ENCODE measurements at regions not wholly inside any gene's neighbourhood (a gene's known extent, or its start where the extent isn't known, plus 50 kb on each side); places are given as distances from the start of the nearest gene placed in this dataset.
"Not testable (repeated sequence)": the region's sequence is repeated elsewhere in the genome, so short reads cannot be mapped to it uniquely, and the experiment has no call there.

GRCh38 chr6:14874975-14875480, 370.8 kb upstream of the JARID2 start:
- no peak for DNase-seq (ENCODE audit: low spot score)

GRCh38 chr6:14875481-14876063, 370.3 kb upstream of the JARID2 start:
- DNase-seq (ENCODE audit: low spot score): no peak

GRCh38 chr6:14876778-14877613, 368.9 kb upstream of the JARID2 start:
- DNase-seq (ENCODE audit: low spot score): no peak

- no peak for DNase-seq (ENCODE audit: low spot score)
Measured at GRCh38 chr6:14877758-14878157, 368.1 kb upstream of the JARID2 start.

GRCh38 chr6:14880052-14880451, 365.8 kb upstream of the JARID2 start:
- DNase-seq (ENCODE audit: low spot score): no peak

GRCh38 chr6:14880677-14881076, 365.2 kb upstream of the JARID2 start:
- DNase-seq (ENCODE audit: low spot score): no peak

GRCh38 chr6:14881398-14881797, 364.5 kb upstream of the JARID2 start:
- no peak for DNase-seq (ENCODE audit: low spot score)

- no peak for DNase-seq (ENCODE audit: low spot score)
Measured at GRCh38 chr6:14882394-14883026, 363.4 kb upstream of the JARID2 start.

- DNase-seq (ENCODE audit: low spot score): peak; percentile 87
Measured at GRCh38 chr6:14883921-14884320, 361.9 kb upstream of the JARID2 start.

- no peak for DNase-seq (ENCODE audit: low spot score)
Measured at GRCh38 chr6:14885498-14885897, 360.4 kb upstream of the JARID2 start.

GRCh38 chr6:14887181-14887580, 358.7 kb upstream of the JARID2 start:
- no peak for DNase-seq (ENCODE audit: low spot score)

GRCh38 chr6:14887986-14888574, 357.8 kb upstream of the JARID2 start:
- no peak for DNase-seq (ENCODE audit: low spot score)

GRCh38 chr6:14888575-14889000, 357.3 kb upstream of the JARID2 start:
- no peak for DNase-seq (ENCODE audit: low spot score)

- no peak for DNase-seq (ENCODE audit: low spot score)
Measured at GRCh38 chr6:14889188-14889587, 356.7 kb upstream of the JARID2 start.

- DNase-seq (ENCODE audit: low spot score): no peak
Measured at GRCh38 chr6:14889611-14890593, 356.0 kb upstream of the JARID2 start.

GRCh38 chr6:14891820-14892375, 354.0 kb upstream of the JARID2 start:
- peak; percentile 34 for DNase-seq (ENCODE audit: low spot score)

GRCh38 chr6:14894105-14894504, 351.8 kb upstream of the JARID2 start:
- no peak for DNase-seq (ENCODE audit: low spot score)

- DNase-seq (ENCODE audit: low spot score): no peak
Measured at GRCh38 chr6:14896475-14896874, 349.4 kb upstream of the JARID2 start.

GRCh38 chr6:14897831-14898230, 348.0 kb upstream of the JARID2 start:
- no peak for DNase-seq (ENCODE audit: low spot score)

- not testable (repeated sequence) for DNase-seq (ENCODE audit: low spot score)
Measured at GRCh38 chr6:14899441-14899840, 346.4 kb upstream of the JARID2 start.

- no peak for DNase-seq (ENCODE audit: low spot score)
Measured at GRCh38 chr6:14900919-14901318, 344.9 kb upstream of the JARID2 start.
